Suprapubic skin (tissue), 3 donors: ENCODE measurements at regions not wholly inside any gene's neighbourhood (a gene's known extent, or its start where the extent isn't known, plus 50 kb on each side); places are given as distances from the start of the nearest gene placed in this dataset.

Source experiments
- CTCF ChIP-seq, 2 donors: fragments of 200-600 bp in 1 of 2; fragments of 450-650 bp in 1 of 2; sonication (generic) in 1 of 2; IDR thresholded peaks; one replicate each; pipeline ENCODE4 v1.5.1; 2016 to 2019; ENCODE audit warnings: antibody characterized with exemption in 2 of 2, mild to moderate bottlenecking in 1 of 2, moderate library complexity in 1 of 2
- POLR2A ChIP-seq, 2 donors: fragments of 450-650 bp; IDR thresholded peaks; one replicate each; pipeline ENCODE4 v1.6.1; 2017; ENCODE audit warnings: antibody characterized with exemption in 2 of 2, mild to moderate bottlenecking in 2 of 2, moderate library complexity in 2 of 2

DNA sequence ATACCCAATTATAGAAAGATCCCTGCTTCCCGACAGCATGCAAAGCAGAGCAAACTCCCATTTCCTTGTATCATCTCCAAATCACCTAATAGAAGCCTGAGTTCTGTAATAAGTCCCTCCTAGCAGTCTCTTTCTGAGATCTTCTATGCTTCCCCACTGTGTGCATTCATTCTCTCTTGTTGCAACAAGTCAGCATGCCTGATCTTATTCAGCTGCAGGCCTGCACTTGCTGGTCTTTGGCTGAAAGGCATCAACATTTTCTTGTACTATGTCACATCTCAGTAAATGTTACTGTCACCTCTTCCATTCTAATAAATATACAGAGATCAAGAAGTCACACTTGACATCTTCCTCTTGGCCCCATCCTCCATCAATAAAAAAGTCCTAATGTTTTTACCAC, 449.9 kb upstream of the MEX3C start:
- TF ChIP-seq CTCF (IDR thresholded peaks at IDR 0.05), result no peak
- TF ChIP-seq POLR2A (IDR thresholded peaks at IDR 0.05), result no peak
